ENCODE measurements at regions not wholly inside any gene's neighbourhood (a gene's known extent, or its start where the extent isn't known, plus 50 kb on each side); places are given as distances from the start of the nearest gene placed in this dataset.

DNA sequence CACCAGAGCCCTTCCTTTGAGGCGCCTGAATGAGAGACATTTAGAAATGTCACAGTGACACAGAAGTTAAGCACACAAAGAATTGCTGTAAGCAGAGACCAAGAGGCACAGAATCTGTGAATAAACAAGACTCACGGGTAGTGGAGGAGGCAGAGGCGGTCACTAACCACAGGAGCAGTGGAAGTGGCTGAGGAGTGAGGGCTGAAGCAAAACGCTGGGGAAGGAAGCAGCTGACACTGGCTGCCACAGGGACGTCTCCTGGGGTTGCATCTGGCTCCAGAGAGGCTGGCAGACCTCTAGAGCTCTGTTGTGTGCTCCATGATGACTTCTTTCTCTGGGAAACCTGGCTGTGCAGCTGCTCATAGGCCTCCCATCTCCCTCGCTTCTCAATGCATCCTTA lies 65.0 kb upstream of the SLC2A12 start:
- DNase-seq: peak; percentile 79

DNA sequence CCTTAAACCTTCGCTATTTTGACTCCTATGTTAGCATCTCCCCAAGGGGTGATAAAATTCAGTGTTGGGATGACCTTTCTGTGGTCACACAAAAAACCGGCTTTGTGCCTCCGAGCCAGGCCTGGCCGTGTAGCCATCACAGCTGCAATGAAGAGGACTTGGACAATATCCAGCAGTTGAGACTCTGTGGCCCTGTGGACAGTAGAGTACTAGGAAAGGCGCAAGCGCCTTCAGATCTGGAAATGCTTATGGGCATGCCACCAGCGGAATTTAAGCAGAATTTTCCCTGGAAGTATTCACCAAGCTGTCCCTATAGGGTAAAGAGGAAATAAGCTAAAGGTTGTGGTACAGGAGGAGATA lies 63.3 kb upstream of the SLC2A12 start:
- DNase-seq: no peak

- DNase-seq: no peak
Observed at GRCh38 chr6:134114918-134115714, 62.7 kb upstream of the SLC2A12 start.

GRCh38 chr6:134114489-134114888 lies 62.1 kb upstream of the SLC2A12 start:
- DNase-seq: no peak

GRCh38 chr6:134111726-134112125 lies 59.3 kb upstream of the SLC2A12 start:
- no peak for DNase-seq

DNA sequence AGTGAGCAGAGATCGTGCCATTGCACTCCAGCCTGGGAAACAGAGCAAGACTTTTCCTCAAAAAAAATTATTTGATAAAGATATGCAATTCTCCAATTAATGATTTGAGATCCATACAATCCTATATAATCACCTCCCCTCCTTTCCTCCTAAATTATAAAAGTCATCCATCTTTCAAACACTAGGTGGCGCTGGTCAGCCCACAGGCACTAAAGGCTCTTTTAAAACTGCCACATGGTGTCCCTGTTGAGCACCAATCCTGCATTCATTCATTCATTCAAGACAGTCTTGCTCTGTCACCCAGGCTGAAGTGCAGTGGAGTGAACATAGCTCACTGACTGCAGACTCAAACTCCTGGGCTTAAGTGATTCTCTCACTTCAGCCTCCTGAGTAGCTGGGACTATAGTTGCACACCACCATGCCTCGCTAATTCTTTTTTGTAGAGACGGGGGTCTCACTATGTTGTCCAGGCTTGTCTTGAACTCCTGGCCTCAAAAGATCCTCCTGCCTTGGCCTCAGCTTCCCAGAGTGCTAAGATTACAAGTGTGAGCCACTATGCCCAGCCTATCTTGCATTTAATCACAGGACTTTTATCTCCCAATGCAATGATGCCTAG lies 58.7 kb upstream of the SLC2A12 start:
- peak; percentile 88 for DNase-seq

DNA sequence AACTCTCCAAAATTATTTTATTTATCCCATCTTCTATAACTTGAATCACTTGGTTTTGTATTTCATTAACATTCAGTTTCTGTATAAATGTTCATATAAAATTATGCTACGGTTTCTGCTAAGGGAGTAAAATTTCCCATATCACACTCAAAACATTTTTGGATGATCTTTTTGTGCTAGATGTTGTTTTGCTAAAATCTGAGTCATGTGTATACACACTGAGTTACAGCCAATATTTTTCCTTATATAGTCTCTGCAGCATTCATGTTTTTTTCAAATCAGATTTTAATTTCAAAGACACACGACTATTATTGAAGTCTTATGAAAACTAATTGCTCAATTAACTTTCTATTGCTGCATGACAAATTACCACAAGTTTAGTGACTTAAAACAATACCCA lies 54.3 kb upstream of the SLC2A12 start:
- no peak for DNase-seq

DNA sequence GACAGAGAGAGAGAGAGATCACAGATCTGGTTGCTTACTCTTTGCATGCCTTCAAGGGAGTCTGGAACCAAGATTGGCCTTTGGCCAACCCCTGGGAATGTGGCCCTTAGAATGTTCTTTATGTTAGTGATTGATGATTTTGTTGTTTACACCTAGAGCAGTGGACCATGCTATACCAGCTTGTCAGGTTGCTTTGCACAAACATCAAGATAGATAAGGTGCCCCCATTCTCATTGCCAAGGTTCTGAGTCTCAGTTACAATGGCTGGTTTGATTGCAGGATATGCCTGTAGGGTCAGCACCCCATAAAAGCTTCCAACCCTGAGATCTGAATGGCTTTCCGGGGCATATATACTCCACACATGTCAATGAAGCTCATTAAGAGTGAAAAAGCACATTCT lies 53.5 kb upstream of the SLC2A12 start:
- DNase-seq: peak; percentile 81

DNA sequence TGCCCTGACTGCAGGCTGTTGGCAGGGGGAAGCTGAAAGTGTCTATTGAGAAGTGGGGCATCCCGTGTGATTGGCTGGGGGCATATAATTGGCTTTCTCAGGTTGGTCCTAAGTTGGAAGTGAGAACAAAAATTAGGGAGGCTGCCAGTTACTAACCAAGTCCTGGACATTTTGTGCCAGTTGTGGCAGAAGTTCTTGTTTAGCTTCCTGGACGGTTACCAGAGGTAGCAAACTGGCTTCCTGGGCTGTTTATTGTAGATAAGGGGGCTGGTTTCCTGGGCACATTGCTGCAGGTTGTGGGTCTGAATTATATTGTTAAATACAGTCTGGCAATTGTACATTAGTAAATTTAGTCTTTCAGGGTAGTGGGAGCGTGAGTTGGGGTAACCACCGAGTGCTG lies 50.6 kb upstream of the SLC2A12 start:
- DNase-seq: no peak
